ENCODE measurements at regions not wholly inside any gene's neighbourhood (a gene's known extent, or its start where the extent isn't known, plus 50 kb on each side); places are given as distances from the start of the nearest gene placed in this dataset.

DNA sequence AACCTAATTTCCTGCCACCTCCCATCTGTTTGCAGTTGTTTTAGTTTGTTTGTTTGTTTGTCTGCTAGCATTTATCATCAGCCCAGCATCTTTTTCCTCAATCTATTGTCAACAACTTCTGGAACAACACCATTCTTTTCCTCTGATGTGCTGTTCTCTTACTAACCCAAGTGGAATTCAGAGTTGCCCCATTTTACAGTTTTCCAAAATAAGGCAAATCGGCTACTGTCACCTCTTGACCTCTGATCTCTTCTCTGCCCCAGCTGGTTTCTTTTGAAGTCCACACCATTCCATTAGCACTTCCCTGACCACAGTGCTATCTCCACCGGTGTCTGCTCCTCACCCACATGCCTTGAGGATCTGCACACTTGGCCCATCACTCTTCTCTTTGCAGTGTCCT lies 102.4 kb downstream of the EFNB2 start:
- DNase-seq (ENCODE audit: low spot score), result no peak

DNA sequence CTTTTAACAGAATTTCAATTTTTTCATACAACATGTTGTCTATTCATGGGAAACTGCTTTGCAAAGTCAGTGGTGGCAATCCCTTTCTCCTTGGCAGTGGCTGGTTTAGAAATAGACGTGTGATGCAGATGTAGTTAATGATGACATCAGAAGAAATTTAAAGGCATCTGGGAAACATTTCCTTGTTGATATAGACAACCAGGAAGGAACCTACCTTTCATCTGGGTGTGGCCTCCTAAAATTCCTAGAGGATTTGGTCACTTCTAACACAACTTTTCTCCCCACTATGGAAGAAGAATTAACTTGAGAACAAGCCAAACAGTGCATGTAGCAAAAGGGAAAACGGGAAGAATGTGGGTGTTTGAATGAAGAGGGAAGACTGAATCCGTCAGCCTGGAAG lies 102.8 kb downstream of the EFNB2 start:
- DNase-seq (ENCODE audit: low spot score), result no peak

GRCh38 chr13:106426909-106427308 lies 108.6 kb downstream of the EFNB2 start:
- DNase-seq (ENCODE audit: low spot score), result no peak

GRCh38 chr13:106425661-106426060 lies 109.8 kb downstream of the EFNB2 start:
- no peak for DNase-seq (ENCODE audit: low spot score)

DNA sequence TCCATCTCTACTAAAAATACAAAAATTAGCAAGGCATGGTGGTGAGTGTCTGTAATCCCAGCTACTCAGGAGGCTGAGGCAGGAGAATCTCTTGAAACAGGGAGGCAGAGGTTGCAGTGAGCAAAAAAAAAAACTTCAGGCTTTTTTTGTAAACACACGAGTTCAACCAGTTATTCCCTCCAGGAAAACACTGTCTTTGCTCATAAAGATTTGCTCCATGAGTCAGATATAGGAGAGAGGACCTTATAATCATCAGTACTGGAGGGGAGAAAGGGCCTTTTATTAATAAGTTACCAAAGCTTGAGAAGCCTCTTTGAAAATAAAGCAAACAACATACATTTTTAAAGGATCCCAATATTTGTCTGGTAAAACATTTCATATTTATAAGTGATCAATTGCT lies 110.7 kb downstream of the EFNB2 start:
- DNase-seq (ENCODE audit: low spot score), result no peak

GRCh38 chr13:106423530-106423929 lies 111.9 kb downstream of the EFNB2 start:
- no peak for DNase-seq (ENCODE audit: low spot score)

- DNase-seq (ENCODE audit: low spot score), result peak; percentile 92
Observed at GRCh38 chr13:106418556-106418955, 116.9 kb downstream of the EFNB2 start.

DNA sequence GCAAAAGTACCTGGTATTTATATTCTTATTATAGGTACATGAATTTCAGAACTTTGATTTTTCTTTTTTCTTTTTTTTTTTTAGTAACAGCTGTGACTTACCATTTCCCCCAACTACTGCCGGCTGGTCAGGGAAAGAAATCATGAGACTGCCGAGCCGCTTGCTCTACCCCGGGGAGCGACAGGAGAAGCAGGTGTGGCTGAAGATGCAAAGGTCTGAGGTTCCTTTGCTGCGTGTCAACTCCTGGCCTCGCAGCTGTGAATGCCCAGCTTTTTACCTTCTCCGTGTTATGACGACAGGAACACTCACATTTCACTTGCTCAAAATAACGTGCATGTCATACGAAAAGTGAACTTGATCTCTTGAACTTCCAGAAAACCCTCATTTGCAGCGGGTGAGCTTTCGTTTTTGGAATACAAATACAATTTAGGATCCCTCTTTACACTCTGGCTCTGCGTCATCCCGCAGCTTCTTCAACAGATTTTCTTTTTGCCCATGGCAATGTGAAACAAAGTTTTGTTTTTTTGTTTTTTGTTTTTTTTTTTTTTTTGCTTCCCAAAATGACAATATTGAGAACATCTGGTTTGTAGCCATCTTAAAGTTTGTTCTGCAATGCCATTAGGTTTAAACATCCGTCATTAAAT lies 117.9 kb downstream of the EFNB2 start:
- no peak for DNase-seq (ENCODE audit: low spot score)

DNA sequence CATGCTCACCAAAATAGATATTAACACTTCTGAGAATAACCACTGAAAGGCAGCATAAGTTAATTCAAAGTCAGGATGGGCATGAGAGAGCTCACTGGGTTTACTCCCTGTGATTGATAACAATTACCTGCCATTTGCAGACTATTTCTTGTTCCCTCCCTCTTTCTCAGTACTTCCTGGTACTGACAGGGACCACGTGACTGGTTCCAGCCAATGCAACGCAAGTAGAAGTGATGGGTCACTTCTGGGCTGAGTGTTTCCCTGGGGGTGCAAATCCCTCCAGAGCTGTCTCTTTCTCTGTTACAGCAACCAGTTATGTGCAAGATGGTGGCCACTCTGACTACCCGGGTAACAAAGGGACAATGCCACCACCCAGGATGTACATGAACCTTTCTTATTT lies 118.8 kb downstream of the EFNB2 start:
- DNase-seq (ENCODE audit: low spot score), result no peak

- no peak for DNase-seq (ENCODE audit: low spot score)
Observed at GRCh38 chr13:106415971-106416370, 119.5 kb downstream of the EFNB2 start.

DNA sequence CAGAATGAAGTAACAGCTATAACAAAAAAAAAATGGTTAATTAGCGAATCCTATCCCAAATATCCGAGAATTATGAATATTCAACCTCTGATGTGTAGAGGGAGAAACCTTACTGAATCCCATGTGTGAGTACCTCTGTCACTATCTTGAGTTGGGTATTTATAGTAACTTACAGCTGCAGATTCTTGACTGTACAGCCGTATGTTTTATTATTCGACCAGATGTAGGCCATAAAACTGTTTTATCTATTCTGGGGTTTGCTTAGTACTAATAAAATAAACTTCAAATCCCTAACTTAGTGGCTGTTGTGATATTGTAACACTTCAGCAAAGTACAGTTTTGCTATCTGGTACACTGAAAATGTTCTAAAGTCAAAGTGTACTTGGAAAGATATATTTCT lies 120.0 kb downstream of the EFNB2 start:
- peak; percentile 92 for DNase-seq (ENCODE audit: low spot score)

DNA sequence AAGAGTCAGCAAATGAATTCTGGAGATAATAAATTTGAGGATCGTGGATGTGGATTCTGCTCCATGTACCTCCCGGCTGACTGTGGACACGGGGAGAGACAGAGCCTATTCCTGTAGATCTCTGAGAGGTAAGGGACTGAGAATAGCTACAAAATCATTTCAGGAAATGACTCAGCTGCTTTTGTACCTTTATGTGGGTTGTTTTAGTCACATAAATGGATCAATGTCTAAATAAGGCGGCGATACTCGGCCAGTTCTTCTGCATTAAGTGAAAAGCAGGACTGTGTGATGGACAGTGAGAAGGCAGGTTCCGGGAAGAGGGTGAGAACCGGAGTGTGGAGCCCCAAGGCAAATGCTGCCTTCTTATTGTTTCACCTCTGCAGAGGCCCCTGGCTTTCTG lies 128.1 kb downstream of the EFNB2 start:
- DNase-seq (ENCODE audit: low spot score), result no peak

DNA sequence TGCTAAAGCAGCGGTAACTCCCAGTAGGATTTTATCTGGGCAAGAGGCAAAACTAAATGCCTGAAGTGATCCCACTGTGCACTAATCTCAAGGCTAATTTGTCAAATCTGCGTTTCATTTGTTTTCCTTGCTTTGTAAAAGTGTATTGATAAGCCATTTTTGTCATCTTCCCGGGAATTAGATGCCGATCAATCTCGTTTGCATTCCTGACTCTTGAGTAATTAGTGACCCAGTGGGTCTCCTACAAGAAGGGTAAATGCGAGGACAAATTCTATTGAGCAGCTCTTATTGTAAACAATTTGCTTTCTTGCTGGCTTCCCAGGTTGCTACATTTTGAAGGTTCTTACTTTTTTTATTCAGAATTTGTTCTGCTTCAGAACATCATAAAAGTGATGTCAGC lies 129.7 kb downstream of the EFNB2 start:
- DNase-seq (ENCODE audit: low spot score), result no peak

GRCh38 chr13:106403280-106403679 lies 132.2 kb downstream of the EFNB2 start:
- DNase-seq (ENCODE audit: low spot score), result no peak

GRCh38 chr13:106402866-106403265 lies 132.6 kb downstream of the EFNB2 start:
- DNase-seq (ENCODE audit: low spot score), result no peak

- no peak for DNase-seq (ENCODE audit: low spot score)
Observed at GRCh38 chr13:106401081-106401480, 134.4 kb downstream of the EFNB2 start.

DNA sequence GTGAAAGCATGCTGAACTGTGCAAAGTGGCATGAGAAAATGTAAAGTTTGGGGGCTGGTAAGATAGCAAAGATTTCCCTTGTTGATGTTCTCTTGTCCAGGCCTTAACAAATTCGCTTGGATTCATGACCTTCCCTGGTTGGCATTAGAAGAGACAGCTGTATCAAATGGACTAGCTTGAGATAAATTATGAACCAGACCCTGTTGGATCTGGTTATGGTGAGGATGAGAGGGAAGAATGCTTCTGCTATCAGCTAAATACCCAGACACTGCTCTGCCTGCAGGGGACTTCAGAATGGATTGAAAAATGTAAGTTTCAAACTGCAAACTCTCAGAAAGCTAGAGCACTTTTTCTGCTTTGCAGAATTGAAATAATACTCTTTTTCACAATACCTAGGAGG lies 135.2 kb downstream of the EFNB2 start:
- peak; percentile 88 for DNase-seq (ENCODE audit: low spot score)

GRCh38 chr13:106398289-106398688 lies 137.2 kb downstream of the EFNB2 start:
- DNase-seq (ENCODE audit: low spot score), result no peak

DNA sequence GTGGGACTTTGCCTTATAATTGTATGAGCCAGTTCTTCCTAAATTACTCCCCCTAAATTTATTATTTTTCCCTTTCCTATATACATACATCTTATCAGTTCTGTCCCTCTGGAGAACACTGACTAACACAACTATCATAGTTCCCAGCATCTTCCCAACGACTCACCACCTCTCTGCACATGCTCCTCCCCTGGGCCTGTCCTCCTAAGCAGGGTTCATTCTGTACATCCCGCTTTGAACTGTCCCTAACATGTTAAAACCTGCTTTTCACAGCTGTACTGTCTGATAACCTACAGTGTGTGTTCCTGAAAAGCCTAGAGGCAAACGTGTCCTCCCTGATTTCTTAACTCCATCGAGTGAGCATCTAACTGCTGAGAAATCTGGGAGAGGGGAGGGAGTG lies 141.7 kb downstream of the EFNB2 start:
- DNase-seq (ENCODE audit: low spot score), result peak; percentile 68

DNA sequence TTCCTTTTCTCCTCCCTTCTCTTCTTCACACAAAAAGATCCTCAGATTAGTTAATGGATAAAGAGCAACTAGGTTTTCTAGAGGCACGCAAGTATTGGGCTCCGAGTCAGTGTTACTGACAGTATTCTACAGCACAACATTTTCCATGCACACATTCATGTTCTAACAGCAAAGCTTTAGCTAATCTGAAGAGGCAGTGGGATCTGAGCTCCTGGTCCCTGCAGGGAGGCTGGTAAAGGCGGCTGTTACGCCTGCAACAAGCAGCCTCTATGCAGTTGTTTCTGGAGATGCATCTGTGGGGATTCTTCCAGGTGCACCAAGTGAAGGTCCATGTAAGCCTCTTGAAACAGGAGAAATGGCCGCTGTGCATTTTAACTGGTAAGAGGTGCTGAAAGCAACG lies 143.8 kb downstream of the EFNB2 start:
- peak; percentile 86 for DNase-seq (ENCODE audit: low spot score)

DNA sequence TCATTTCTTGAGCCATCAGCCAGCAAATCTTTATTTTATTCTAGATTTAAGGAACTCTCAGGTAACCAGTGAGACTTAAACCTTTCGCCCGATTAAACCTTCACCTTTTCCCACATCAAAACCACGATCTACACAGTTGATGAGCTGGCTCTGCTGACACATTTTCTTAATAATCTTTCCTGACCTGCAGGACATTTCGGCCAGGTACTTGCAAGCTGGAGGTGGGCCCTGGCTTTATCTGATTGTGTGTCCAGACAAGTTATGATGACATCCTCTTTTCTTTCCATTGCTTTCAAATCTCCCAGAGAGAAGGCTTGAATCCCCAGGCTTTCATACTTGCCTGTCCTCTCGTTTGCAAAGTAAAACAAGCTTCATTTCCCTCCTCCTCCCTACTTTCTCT lies 144.2 kb downstream of the EFNB2 start:
- DNase-seq (ENCODE audit: low spot score), result no peak

DNA sequence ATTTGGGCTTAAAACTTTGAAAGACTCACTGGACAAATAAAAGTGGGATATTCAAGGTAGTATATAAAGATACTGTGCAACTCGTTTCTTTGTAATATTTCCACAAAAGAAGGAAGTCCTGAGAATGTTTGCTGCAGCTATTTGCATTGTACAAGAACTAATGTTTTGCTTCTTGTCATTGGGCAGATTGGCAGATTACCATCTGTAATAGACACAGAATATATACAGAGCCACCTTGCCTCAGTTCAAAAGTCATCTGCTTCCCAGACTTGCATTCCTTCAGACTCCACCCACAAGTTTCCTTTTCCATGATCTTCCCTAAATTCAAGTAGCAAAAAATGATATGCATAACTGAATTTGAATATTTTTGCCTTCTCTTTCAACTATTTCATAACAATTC lies 145.1 kb downstream of the EFNB2 start:
- DNase-seq (ENCODE audit: low spot score), result no peak

GRCh38 chr13:106385654-106386053 lies 149.8 kb downstream of the EFNB2 start:
- no peak for DNase-seq (ENCODE audit: low spot score)

DNA sequence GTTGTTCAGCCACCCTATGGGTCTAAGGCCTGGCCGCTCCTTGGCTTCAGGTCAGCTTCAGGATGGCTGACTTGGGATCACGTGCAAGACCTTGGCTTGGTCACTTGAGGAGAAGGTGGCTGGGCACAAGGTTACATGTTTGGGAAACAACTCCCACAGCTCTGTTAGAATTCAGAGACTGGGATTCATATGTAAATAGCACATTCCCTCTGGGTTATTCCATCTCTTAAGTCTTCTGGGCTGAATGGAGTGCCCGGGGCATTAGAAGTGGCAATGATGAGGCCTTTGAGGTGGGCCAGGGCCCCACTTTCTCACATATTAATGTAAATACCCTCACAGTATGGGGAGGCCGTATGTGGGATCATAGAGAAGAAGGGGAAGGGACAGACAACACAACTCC lies 150.9 kb downstream of the EFNB2 start:
- DNase-seq (ENCODE audit: low spot score), result no peak
